OCI-M2 (cell line): ENCODE measurements at regions not wholly inside any gene's neighbourhood (a gene's known extent, or its start where the extent isn't known, plus 50 kb on each side); places are given as distances from the start of the nearest gene placed in this dataset.

ENCODE experiments used
- DNase-seq: peaks from one replicate; lab custom pipeline; 2025; ENCODE audit not compliant: unreplicated experiment; lab: John Stamatoyannopoulos, UW

- DNase-seq = no peak
Measured at GRCh38 chr4:155081222-155081621, 127.2 kb upstream of the NPY2R start.

- DNase-seq = no peak
Measured at GRCh38 chr4:155085843-155086530, 122.4 kb upstream of the NPY2R start.

DNA sequence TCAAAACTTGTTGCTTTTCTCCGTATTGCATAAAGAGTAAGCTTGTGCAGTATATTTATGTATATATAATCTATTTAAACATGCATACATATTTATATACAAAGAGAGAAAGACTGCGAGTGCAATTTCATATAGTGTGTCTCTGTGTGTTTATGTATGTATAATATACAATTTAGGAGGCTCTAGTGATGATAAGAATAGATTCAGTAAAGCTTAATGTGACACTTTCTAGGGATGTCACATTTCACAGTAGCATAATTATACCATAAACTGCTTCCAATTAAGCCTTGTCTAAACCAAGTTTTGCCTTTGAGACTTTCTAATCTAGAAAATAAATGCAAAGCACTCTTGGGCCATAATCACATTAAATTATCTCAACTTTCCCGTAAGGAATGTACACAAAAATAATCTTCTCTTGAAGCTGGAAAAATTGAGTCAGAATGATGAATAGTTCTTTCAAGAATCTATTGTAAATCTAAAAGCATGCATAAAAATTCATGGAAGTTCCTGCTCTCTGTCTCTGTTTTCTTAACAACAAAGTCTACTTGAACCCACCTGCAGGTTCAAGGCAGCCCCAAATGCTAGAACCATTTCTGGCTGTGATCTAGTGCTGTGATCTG lies 114.1 kb upstream of the NPY2R start:
- DNase-seq = no peak

DNA sequence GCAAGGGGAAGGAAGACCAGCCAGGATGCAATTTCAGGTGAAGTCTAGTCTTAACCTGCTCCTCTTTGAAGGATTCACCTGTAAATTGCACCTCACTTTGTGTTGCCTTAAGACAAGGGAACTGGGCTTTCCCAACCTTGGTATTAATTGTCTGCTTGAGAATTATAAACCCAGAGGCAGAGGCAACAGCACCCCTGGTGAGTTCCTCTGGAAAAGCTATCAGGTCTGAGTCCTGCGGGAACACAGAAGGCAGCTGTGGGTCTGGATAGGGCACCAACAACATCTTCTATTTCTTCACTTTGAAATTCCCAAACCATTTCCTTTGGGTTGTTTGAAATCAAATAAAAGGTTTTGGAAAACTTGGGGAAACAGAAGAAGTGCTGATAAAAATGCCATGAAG lies 109.2 kb upstream of the NPY2R start:
- DNase-seq = no peak

DNA sequence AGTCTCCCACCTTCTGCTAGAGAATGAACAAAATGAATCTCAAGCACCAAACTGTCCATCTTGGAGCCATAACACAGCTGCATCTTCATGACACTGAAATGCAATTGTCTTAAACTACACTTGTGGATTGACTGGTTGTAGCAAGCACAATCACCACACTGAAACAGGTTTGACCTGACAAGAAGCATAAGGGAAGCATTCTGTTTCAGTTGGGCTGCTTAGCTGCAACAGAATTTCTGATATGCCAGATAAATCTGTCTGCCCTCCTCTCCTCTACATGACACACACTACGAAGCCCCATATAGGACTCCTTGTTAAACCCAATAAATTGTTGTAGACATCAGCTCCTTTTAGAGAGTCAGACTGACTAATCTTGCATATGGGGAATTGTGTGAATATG lies 101.8 kb upstream of the NPY2R start:
- DNase-seq = no peak

DNA sequence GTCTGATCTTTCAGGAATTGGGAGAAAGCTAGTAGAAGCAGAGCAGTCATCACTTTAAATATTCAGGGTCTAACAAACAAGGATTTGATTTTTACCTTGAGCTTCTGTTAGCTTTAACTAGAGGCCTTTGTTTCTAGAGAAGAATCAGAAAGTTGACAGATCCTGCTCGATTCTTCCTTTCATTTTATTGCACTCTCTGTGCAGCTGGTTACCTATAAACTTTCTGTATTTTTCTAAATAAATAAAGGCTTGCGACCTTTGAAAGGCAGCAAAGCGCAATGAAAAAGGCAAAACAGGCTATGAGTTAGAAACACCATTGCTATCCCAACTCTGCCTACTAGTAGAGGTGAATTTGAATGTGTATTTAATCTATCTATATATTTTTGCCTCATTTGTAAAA lies 101.4 kb upstream of the NPY2R start:
- no peak for DNase-seq

DNA sequence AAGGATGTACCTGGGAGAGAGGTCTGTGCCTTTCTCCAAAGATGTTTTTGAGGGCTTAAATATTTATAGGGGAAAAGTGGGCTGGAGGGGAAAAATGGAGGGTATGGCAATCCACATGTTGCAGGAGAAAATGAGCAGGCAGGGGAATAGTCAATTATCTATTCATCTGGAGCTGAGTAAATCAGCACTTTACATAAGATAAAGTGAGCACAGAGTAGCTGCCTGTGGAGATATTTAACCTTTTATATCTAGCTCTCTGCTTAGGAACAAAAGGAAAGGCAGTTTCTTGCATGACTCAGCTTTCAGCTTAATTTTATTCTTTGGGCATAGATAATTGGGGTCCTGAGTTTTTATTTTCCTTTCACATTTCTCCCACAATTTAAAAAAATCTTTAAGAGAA lies 93.6 kb upstream of the NPY2R start:
- no peak for DNase-seq

DNA sequence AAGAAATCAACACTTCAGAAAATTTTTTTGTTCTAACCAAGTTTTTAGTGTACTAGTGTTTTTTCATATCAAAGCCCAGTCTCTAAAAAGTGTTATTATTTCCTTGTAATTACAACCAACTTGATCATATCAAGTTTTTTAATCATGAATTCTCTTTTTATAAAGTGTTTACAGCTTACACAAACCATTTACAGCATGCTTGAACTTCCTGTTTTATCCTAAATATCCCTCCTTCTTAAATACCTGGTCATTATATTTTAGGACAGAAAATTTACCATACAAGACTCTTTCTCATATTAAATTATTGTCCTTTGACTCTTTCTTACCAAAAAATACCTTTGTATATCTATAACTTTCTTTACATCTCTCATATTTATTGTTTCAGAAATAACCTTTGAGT lies 89.4 kb upstream of the NPY2R start:
- DNase-seq = no peak

DNA sequence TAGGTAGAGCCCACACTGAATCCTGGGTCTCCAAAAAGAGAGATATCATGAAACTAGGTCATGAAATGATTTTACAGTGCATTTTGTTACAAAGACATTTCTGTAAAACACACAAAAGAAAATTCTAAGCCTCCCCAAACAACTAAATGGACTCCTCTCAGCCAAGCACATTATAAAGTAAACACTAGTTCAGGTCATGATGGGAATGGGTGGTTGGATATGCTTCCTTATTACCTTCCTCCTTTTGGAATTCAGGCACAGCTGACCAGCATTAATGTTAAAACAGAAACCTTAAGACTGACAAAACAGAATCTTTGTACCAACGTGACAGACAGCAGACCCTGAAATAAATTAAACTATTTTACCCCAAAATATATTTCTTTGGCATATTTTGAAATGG lies 87.9 kb upstream of the NPY2R start:
- no peak for DNase-seq

DNA sequence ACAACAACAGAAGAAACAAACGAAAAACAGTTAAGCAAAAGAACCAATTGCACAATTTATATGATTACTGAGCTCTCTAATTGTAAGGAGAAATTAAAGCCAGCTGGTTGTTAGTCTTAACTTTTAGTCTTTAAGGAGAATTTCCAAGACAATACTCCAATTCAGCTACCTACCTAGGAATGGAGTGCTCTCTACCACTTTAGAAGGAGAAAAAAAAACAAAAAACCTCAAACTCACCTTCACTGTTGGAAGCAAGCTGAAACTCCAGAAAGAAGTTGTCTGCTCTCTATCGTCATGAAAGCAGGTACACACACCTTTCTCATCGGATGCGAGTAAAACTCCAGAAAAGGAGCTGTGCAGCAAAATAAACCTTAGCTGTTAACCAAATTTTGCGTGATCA lies 86.1 kb upstream of the NPY2R start:
- no peak for DNase-seq

- no peak for DNase-seq
Measured at GRCh38 chr4:155134136-155134535, 74.3 kb upstream of the NPY2R start.

DNA sequence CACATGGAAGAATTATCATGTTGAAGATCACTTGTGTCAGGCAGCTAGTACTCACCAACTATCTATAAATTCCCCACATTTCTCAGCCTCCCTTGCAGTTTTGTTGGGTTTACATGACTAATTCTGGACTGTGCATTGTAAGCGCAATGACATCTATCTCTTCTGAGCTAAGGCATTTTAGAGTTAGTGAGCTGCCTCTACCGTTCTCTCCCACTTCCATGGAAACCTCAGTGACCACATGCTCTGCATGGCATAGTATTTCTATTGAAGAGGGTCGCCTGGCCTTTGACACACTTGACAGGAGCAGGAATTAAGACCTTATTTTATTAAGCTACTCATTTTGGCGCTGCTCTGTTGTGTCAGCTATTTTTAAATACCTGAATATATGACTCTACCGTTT lies 67.5 kb upstream of the NPY2R start:
- DNase-seq = no peak

- no peak for DNase-seq
Measured at GRCh38 chr4:155143512-155143911, 64.9 kb upstream of the NPY2R start.
